NB4 (cell line): ENCODE measurements at regions not wholly inside any gene's neighbourhood (a gene's known extent, or its start where the extent isn't known, plus 50 kb on each side); places are given as distances from the start of the nearest gene placed in this dataset.

Source experiments
- DNase-seq: peaks from one replicate; pipeline ENCODE4 v3.0.0; 2010; ENCODE audit warnings: low read depth
- H3K4me3 ChIP-seq: one replicate; pipeline ENCODE4 v1.5.1; 2011; ENCODE audit warnings: mild to moderate bottlenecking, low read depth, low read length, moderate library complexity
- CTCF ChIP-seq: IDR thresholded peaks from one replicate; pipeline ENCODE4 v1.5.1; 2012; ENCODE audit warnings: low read depth, low read length
- MAX ChIP-seq: IDR thresholded peaks from 2 replicates; pipeline ENCODE4 v1.6.1; 2011; ENCODE audit warnings: low read depth, low read length
- MYC ChIP-seq: IDR thresholded peaks from 2 replicates; pipeline ENCODE4 v1.6.1; 2011; ENCODE audit warnings: low read depth, low read length
- POLR2A ChIP-seq: IDR thresholded peaks from 2 replicates; pipeline ENCODE4 v1.6.1; 2011; ENCODE audit warnings: mild to moderate bottlenecking; ENCODE audit not compliant: insufficient read length; ENCODE audit errors: extremely low read depth

- DNase-seq: no peak
- no peak overlapping the region for H3K4me3 ChIP-seq
- TF ChIP-seq CTCF (no peak), POLR2A (no peak), MAX (no peak), MYC (no peak)
Observed at GRCh38 chr2:117523267-117523666, 291.2 kb upstream of the DDX18 start.

GRCh38 chr2:117523711-117524238 lies 290.7 kb upstream of the DDX18 start:
- no peak for TF ChIP-seq POLR2A
- H3K4me3 ChIP-seq: no peak overlapping the region

GRCh38 chr2:117536139-117536538 lies 278.4 kb upstream of the DDX18 start:
- TF ChIP-seq CTCF (peak; percentile 49), MAX (no peak), MYC (no peak), POLR2A (no peak)
- H3K4me3 ChIP-seq: no peak overlapping the region
- peak; percentile 17 for DNase-seq

More at GRCh38 chr2:117523711-117524238, 290.7 kb upstream of the DDX18 start:
- no peak for DNase-seq

- no peak overlapping the region for H3K4me3 ChIP-seq
- DNase-seq: no peak
- TF ChIP-seq CTCF (peak; percentile 17), MAX (no peak)
Observed at GRCh38 chr2:117537032-117537431, 277.5 kb upstream of the DDX18 start.

- TF ChIP-seq MYC: no peak
- no peak for TF ChIP-seq MAX
- TF ChIP-seq CTCF: no peak
- TF ChIP-seq POLR2A: no peak
- no peak overlapping the region for H3K4me3 ChIP-seq
- no peak for DNase-seq
Observed at GRCh38 chr2:117551858-117552257, 262.6 kb upstream of the DDX18 start.

- no peak overlapping the region for H3K4me3 ChIP-seq
- no peak for DNase-seq
- TF ChIP-seq CTCF: no peak
- no peak for TF ChIP-seq POLR2A
- TF ChIP-seq MYC: no peak
Observed at GRCh38 chr2:117553448-117553847, 261.0 kb upstream of the DDX18 start.
